ENCODE measurements at regions not wholly inside any gene's neighbourhood (a gene's known extent, or its start where the extent isn't known, plus 50 kb on each side); places are given as distances from the start of the nearest gene placed in this dataset.

DNA sequence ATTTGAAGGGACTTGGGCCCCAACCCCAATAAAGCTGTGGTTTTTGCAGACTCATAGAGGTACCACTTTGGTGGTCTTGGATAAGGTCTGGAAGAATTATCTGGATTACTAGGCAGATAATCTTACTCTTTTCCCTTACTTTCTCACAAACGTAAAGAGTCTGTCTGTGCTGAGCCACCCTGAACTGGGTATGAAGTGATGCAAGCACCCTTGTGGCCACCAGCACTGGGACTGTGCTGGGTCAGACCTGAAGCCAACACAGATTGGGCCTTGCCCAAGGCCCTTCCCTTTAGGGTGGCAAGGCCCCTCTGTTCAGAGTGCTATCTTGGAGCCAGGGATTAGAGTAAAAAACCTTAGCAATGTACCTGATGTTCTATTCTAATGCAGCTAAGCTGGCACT, 827.0 kb upstream of the RAB6C start:
- TF ChIP-seq, protein P1, sequence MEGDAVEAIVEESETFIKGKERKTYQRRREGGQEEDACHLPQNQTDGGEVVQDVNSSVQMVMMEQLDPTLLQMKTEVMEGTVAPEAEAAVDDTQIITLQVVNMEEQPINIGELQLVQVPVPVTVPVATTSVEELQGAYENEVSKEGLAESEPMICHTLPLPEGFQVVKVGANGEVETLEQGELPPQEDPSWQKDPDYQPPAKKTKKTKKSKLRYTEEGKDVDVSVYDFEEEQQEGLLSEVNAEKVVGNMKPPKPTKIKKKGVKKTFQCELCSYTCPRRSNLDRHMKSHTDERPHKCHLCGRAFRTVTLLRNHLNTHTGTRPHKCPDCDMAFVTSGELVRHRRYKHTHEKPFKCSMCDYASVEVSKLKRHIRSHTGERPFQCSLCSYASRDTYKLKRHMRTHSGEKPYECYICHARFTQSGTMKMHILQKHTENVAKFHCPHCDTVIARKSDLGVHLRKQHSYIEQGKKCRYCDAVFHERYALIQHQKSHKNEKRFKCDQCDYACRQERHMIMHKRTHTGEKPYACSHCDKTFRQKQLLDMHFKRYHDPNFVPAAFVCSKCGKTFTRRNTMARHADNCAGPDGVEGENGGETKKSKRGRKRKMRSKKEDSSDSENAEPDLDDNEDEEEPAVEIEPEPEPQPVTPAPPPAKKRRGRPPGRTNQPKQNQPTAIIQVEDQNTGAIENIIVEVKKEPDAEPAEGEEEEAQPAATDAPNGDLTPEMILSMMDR (IDR thresholded peaks at IDR 0.05; ENCODE audit: low read length) = no peak
- no peak for TF ChIP-seq EZH2phosphoT487 (IDR thresholded peaks at IDR 0.05; ENCODE audit: low read length)
